C4-2B (cell line): ENCODE measurements at regions not wholly inside any gene's neighbourhood (a gene's known extent, or its start where the extent isn't known, plus 50 kb on each side); places are given as distances from the start of the nearest gene placed in this dataset.

Source experiments
- ZFX ChIP-seq: fragments of 450-650 bp; IDR thresholded peaks from 2 replicates; pipeline ENCODE4 v1.6.1; 2017
- TF ChIP-seq, protein P1 (sequence below): fragments of 450-650 bp; conservative IDR thresholded peaks from 2 replicates; pipeline ENCODE4 v1.5.1; 2017; ENCODE audit warnings: mild to moderate bottlenecking

- TF ChIP-seq, protein P1, sequence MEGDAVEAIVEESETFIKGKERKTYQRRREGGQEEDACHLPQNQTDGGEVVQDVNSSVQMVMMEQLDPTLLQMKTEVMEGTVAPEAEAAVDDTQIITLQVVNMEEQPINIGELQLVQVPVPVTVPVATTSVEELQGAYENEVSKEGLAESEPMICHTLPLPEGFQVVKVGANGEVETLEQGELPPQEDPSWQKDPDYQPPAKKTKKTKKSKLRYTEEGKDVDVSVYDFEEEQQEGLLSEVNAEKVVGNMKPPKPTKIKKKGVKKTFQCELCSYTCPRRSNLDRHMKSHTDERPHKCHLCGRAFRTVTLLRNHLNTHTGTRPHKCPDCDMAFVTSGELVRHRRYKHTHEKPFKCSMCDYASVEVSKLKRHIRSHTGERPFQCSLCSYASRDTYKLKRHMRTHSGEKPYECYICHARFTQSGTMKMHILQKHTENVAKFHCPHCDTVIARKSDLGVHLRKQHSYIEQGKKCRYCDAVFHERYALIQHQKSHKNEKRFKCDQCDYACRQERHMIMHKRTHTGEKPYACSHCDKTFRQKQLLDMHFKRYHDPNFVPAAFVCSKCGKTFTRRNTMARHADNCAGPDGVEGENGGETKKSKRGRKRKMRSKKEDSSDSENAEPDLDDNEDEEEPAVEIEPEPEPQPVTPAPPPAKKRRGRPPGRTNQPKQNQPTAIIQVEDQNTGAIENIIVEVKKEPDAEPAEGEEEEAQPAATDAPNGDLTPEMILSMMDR, result no peak
- TF ChIP-seq ZFX, result no peak
These were observed 66.3 kb upstream of the NPVF start for GRCh38 chr7:25294624-25295023.
